K562 (cell line): ENCODE measurements at regions not wholly inside any gene's neighbourhood (a gene's known extent, or its start where the extent isn't known, plus 50 kb on each side); places are given as distances from the start of the nearest gene placed in this dataset.

Experiments
- CHD2 ChIP-seq: IDR thresholded peaks from 2 replicates; pipeline ENCODE4 v1.6.1; 2011; ENCODE audit warnings: low read depth, low read length
- CXXC5 ChIP-seq: fragments of 250-450 bp; sonication (Bioruptor Pico); IDR thresholded peaks from 2 replicates; pipeline ENCODE4 v1.8.0; 2022; ENCODE audit warnings: inconsistent platforms, mild to moderate bottlenecking, moderate library complexity
- HOXB6 ChIP-seq: fragments of 250-450 bp; sonication (Bioruptor Pico); IDR thresholded peaks from 2 replicates; pipeline ENCODE4 v1.5.1; 2022; ENCODE audit warnings: mild to moderate bottlenecking, borderline replicate concordance
- NFIC ChIP-seq: fragments of 450-650 bp; IDR thresholded peaks from 2 replicates; pipeline ENCODE4 v1.6.1; 2017; ENCODE audit warnings: mild to moderate bottlenecking, inconsistent platforms
- NFRKB ChIP-seq: fragments of 450-650 bp; IDR thresholded peaks from 2 replicates; pipeline ENCODE4 v1.6.1; 2016; ENCODE audit warnings: low read depth
- NR3C1 ChIP-seq: sonication (generic); formaldehyde crosslinking; IDR thresholded peaks from 2 replicates; pipeline ENCODE4 v1.8.1; 2022; ENCODE audit warnings: missing genetic modification reagents
- TF ChIP-seq, protein P1 (sequence below): fragments of 450-650 bp; IDR thresholded peaks from 2 replicates; pipeline ENCODE4 v1.7.1; 2018; ENCODE audit warnings: mild to moderate bottlenecking, low read depth; ENCODE audit not compliant: partially characterized antibody
- TF ChIP-seq, protein P2 (sequence below): fragments of 250-450 bp; sonication (Bioruptor Pico); IDR thresholded peaks from 2 replicates; pipeline ENCODE4 v1.5.0; 2020; ENCODE audit warnings: mild to moderate bottlenecking
- TF ChIP-seq, protein P3 (sequence below), 2 experiments: IDR thresholded peaks; 2 replicates each; pipeline ENCODE4 v1.6.1; 2011; ENCODE audit warnings: borderline replicate concordance in 1 of 2, control low read depth in 1 of 2, low read depth in 1 of 2, low read length in 1 of 2, mild to moderate bottlenecking in 1 of 2, mixed read lengths in 1 of 2, moderate library complexity in 1 of 2; ENCODE audit not compliant: insufficient read depth in 1 of 2, insufficient read length in 1 of 2, poor library complexity in 1 of 2, severe bottlenecking in 1 of 2; ENCODE audit errors: extremely low read depth in 1 of 2
- TF ChIP-seq, protein P4 (sequence below): sonication (generic); formaldehyde crosslinking; IDR thresholded peaks from 2 replicates; pipeline ENCODE4 v1.8.1; 2023; ENCODE audit warnings: mild to moderate bottlenecking, missing genetic modification reagents, moderate library complexity
- TF ChIP-seq, protein P5 (sequence below): sonication (generic); formaldehyde crosslinking; IDR thresholded peaks from 2 replicates; pipeline ENCODE4 v1.8.0; 2022; ENCODE audit warnings: missing genetic modification reagents, mild to moderate bottlenecking, moderate library complexity, borderline replicate concordance

DNA sequence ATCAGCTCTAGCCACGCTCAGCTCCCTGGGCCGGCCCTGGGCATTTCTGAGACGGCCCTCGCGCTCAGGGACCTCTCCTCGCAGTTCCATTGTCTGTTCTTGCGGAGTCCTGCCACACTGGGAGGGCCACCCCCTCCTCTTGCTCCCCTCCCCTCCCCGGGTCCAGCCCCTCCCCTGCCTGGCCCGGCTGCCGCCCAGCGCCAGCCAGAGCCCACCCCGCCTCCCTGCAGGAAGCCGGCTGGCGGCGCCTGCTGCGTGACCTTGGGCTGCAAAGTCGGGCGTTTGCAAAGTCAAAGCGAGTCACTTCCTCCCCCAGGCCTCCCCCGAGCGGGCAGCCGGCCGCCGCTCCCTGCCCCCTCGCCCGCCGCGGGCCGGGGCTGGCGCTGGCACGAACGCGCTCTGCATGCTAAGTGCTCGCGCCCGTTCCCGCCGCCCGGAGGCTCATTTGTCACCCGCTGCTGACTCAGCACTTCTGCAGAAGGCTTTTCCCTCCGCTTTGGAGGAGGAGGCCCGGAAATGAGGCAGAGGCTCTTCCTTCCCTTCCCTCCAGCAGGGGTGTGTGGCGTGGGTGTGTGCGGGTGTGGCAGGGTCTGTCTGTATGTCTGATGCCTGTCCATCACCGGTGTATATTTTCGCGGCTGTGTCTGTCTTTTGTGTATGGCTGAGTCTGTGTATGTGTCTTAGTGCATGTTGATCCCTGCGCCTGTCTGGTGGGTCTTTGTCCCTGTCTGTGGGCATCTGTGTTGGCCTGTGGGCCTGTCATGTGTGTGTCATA is 72.0 kb downstream of the IRF2BPL start (continued):
- TF ChIP-seq, protein P1, sequence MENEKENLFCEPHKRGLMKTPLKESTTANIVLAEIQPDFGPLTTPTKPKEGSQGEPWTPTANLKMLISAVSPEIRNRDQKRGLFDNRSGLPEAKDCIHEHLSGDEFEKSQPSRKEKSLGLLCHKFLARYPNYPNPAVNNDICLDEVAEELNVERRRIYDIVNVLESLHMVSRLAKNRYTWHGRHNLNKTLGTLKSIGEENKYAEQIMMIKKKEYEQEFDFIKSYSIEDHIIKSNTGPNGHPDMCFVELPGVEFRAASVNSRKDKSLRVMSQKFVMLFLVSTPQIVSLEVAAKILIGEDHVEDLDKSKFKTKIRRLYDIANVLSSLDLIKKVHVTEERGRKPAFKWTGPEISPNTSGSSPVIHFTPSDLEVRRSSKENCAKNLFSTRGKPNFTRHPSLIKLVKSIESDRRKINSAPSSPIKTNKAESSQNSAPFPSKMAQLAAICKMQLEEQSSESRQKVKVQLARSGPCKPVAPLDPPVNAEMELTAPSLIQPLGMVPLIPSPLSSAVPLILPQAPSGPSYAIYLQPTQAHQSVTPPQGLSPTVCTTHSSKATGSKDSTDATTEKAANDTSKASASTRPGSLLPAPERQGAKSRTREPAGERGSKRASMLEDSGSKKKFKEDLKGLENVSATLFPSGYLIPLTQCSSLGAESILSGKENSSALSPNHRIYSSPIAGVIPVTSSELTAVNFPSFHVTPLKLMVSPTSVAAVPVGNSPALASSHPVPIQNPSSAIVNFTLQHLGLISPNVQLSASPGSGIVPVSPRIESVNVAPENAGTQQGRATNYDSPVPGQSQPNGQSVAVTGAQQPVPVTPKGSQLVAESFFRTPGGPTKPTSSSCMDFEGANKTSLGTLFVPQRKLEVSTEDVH: peak; percentile 47
- TF ChIP-seq, protein P2, sequence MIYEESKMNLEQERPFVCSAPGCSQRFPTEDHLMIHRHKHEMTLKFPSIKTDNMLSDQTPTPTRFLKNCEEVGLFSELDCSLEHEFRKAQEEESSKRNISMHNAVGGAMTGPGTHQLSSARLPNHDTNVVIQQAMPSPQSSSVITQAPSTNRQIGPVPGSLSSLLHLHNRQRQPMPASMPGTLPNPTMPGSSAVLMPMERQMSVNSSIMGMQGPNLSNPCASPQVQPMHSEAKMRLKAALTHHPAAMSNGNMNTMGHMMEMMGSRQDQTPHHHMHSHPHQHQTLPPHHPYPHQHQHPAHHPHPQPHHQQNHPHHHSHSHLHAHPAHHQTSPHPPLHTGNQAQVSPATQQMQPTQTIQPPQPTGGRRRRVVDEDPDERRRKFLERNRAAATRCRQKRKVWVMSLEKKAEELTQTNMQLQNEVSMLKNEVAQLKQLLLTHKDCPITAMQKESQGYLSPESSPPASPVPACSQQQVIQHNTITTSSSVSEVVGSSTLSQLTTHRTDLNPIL: no peak
- TF ChIP-seq, protein P3, sequence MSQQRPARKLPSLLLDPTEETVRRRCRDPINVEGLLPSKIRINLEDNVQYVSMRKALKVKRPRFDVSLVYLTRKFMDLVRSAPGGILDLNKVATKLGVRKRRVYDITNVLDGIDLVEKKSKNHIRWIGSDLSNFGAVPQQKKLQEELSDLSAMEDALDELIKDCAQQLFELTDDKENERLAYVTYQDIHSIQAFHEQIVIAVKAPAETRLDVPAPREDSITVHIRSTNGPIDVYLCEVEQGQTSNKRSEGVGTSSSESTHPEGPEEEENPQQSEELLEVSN (IDR thresholded peaks at IDR 0.05; ENCODE audit: borderline replicate concordance in 1 of 2, extremely low read depth in 1 of 2, insufficient read depth in 1 of 2, insufficient read length in 1 of 2, low read depth in 1 of 2, low read length in 1 of 2, poor library complexity in 1 of 2, severe bottlenecking in 1 of 2): peak; percentile 92 to 95
- TF ChIP-seq, protein P4, sequence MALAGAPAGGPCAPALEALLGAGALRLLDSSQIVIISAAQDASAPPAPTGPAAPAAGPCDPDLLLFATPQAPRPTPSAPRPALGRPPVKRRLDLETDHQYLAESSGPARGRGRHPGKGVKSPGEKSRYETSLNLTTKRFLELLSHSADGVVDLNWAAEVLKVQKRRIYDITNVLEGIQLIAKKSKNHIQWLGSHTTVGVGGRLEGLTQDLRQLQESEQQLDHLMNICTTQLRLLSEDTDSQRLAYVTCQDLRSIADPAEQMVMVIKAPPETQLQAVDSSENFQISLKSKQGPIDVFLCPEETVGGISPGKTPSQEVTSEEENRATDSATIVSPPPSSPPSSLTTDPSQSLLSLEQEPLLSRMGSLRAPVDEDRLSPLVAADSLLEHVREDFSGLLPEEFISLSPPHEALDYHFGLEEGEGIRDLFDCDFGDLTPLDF (CRISPR knock-in tag): no peak
- TF ChIP-seq NFRKB (peak; percentile 56; the same call in 1 of the 2 replicates), NFIC (0 out of 2 replicates have a peak, but pooled peaks have one; percentile 29), CHD2 (no peak), NR3C1 (CRISPR knock-in tag) (0 out of 2 replicates have a peak, but pooled peaks have one; percentile 29), CXXC5 (CRISPR knock-in tag) (0 out of 2 replicates have a peak, but pooled peaks have one; percentile 62), HOXB6 (CRISPR knock-in tag) (no peak)
- TF ChIP-seq, protein P5, sequence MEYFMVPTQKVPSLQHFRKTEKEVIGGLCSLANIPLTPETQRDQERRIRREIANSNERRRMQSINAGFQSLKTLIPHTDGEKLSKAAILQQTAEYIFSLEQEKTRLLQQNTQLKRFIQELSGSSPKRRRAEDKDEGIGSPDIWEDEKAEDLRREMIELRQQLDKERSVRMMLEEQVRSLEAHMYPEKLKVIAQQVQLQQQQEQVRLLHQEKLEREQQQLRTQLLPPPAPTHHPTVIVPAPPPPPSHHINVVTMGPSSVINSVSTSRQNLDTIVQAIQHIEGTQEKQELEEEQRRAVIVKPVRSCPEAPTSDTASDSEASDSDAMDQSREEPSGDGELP (CRISPR knock-in tag): peak; percentile 66
